Stimulated activated naive CD8-positive, alpha-beta T cell treated with anti-CD3 and anti-CD28 coated beads, Interleukin-15, Interleukin-2, amounts not matched to agents 100 ng/mL and 50 ng/mL, for 24 hours (primary cell): ENCODE measurements at regions not wholly inside any gene's neighbourhood (a gene's known extent, or its start where the extent isn't known, plus 50 kb on each side); places are given as distances from the start of the nearest gene placed in this dataset.

Experiments used
- H3K27ac Mint-ChIP-seq: one replicate; pipeline ENCODE4 v1.8.0; 2021; ENCODE audit warnings: mild to moderate bottlenecking, mixed read lengths
- H3K27me3 Mint-ChIP-seq: one replicate; pipeline ENCODE4 v1.8.0; 2021; ENCODE audit warnings: mixed read lengths
- H3K36me3 Mint-ChIP-seq: one replicate; pipeline ENCODE4 v1.8.0; 2021; ENCODE audit warnings: low read depth, mixed read lengths
- H3K4me1 Mint-ChIP-seq: one replicate; pipeline ENCODE4 v1.8.0; 2021; ENCODE audit warnings: low read depth, mixed read lengths
- H3K4me3 Mint-ChIP-seq: one replicate; pipeline ENCODE4 v1.8.0; 2021; ENCODE audit warnings: mild to moderate bottlenecking, mixed read lengths
- H3K9me3 Mint-ChIP-seq: one replicate; pipeline ENCODE4 v1.8.0; 2021; ENCODE audit warnings: mixed read lengths

DNA sequence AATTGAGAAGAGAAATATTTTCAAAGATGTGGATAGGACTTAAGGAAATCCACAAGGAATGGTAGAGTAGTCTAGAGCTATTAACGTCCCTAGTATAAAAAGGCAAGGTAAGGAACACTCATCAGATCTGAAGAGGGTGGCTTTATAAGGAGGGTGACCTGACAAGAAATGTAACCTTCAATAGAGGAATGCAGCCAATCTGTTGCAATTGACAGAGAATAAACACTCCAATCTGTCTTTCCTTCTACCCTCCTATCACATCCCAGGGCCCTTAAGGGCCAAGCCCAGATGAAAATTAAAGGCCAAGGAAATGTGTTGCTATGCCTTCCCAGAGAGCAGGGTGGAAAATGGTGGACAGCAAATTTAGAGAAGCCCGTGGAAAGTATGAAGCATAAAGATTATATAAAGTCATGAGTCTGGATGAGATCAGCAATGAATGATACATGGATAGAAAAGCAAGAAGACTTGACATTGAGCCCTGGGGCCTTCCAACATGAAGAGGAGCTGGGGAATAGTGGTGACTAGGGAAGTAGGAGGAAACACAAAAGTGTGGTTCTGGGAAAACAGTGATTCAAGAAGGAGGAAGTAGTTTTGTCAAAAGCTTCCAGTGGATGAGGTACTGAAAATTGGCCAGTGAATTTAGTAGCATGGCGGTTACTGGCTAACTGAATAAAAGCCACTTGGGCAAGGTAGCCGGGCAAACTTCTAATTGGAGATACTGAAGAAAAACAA is 270.6 kb upstream of the TANK start:
- Mint-ChIP-seq H3K27ac (no peak overlapping the region), H3K4me1 (no peaks in the 10 kb centered on the region), H3K9me3 (no peaks in the 10 kb centered on the region), H3K27me3 (no peaks in the 10 kb centered on the region), H3K36me3 (no peaks in the 10 kb centered on the region), H3K4me3 (no peak overlapping the region)

DNA sequence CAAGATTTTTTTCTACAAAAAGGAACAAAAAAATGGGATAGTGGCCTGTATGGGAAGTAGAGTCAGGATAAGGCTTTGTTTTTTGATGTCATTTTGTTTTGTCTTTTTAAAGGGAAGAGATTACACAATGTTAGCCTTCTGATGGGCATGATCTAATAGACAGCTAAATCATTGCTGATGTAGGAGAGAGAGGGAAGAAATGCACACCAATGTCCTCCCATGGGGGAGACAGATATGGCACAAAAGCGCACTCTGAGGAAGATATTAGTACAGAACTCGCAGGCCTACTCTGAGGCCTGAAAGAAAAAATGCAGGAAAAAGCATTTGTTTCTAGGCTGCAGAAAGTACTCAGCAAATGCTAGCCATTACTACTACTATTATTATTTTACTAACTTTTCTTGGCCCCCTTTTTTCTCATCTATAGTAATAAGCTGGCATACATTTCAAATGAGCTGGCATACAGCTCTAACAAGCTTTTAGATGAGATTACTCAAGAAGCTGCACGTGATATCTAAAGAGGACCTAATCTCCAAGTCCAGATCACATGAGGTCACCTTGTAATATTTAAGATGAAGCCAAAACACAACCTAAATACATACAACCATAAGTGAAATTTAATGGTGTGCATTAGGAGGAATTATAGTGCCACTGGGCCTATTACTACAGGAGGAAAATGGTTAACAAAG is 269.4 kb upstream of the TANK start:
- Mint-ChIP-seq H3K27me3 (no peaks in the 10 kb centered on the region), H3K4me1 (no peaks in the 10 kb centered on the region), H3K36me3 (no peaks in the 10 kb centered on the region), H3K9me3 (peaks cover 3% of the 10 kb centered on the region), H3K27ac (no peak overlapping the region), H3K4me3 (no peak overlapping the region)

DNA sequence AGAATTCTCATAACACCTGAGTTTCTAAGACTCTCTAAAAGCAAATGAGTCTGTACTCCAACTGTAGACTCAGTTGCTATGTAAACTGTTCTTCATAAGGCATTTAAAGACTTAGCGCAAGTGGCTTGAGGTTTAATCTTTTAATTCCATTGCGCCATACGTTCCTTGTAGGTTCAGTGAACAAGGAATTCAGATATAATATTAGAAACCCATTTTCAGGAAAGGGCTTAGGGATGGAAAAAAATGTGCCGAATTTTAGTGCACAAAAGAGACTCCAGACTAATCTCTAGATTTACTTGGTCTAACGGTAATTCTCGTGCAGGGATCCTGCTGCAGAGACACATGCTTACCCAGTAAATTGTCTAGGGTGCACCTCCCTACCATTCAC is 268.9 kb upstream of the TANK start:
- H3K27me3 Mint-ChIP-seq = no peaks in the 10 kb centered on the region
- no peak overlapping the region for H3K4me3 Mint-ChIP-seq
- H3K9me3 Mint-ChIP-seq = peaks cover 3% of the 10 kb centered on the region
- H3K4me1 Mint-ChIP-seq = no peaks in the 10 kb centered on the region
- H3K36me3 Mint-ChIP-seq = no peaks in the 10 kb centered on the region
- no peak overlapping the region for H3K27ac Mint-ChIP-seq

DNA sequence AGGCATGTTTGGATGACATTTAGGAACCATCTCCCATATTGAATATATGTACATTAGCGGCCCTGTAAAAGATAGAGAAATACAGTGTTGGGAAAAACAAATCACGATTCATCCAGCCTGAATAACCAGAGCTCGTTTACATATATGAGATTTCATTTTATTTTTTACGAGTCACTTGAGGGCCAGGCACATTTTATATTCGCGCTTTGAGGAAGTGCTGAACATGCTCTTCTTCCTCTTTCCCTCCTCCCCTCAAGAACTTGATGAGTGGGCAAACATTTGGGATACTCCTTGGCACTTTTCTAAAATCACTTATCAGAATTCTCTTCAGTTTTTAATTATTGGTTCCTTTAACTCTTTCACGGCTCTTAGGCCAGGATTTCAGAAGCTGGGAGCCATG is 268.0 kb upstream of the TANK start:
- Mint-ChIP-seq H3K36me3 (no peaks in the 10 kb centered on the region), H3K9me3 (peaks cover 3% of the 10 kb centered on the region), H3K27ac (no peak overlapping the region), H3K27me3 (no peaks in the 10 kb centered on the region), H3K4me3 (no peak overlapping the region), H3K4me1 (no peaks in the 10 kb centered on the region)

DNA sequence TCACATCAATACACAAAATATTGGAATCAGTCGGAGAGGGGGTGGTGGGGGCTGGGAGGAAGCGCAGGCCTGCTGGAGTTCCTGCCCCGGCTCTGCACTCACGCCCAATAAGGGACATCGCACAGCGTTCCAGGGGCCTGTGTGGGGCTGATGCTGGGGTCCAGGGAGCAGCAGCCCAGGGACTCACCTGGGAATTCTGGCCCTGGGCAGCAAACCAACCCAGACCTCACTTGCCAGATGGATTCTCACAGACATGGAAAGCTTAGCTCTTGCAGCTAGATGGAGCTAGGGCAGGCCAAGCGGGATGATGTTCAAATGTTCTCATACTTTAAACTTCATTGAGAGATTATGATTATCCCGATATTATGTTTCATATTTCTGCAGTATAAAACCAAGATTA is 266.6 kb upstream of the TANK start:
- Mint-ChIP-seq H3K27me3 (no peaks in the 10 kb centered on the region), H3K27ac (no peak overlapping the region), H3K4me3 (no peak overlapping the region), H3K9me3 (peaks cover 3% of the 10 kb centered on the region), H3K4me1 (no peaks in the 10 kb centered on the region), H3K36me3 (no peaks in the 10 kb centered on the region)

DNA sequence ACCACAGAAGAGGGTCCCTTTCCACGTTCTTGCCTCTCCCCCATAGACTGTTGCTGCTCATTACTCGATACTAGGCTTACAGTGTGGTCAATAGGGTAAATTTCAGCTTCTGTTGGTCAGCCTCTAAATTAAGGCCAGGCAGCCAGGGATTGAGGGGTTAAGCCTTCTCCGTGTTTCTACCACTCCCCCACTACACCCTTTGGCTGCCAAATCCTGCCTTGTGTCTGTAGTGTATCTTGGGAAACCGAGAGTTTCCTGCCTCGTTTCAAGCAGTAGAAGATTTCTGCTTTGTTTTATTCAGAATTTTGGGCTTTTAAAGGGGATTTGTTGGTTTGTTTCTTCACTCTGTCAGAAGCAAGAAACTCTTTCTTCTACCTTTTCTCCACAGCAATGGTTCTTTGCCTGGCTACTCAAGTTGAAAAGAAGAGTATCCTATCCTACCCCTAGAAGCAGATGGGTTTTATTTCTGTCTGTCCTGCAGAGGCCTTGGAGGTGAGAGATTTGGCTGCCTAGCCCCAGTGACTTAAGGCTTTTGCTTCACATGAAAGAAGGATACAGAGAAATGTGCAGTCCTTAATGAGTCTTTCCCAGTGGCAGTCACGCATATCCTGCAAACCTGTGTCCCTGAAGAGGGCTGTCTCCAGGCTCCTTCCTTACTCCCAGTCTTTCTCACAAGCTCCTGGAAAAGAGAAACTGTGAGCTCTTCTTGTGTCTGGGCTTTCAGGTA is 261.5 kb upstream of the TANK start:
- no peak overlapping the region for H3K27ac Mint-ChIP-seq
- H3K4me3 Mint-ChIP-seq = no peak overlapping the region
- H3K9me3 Mint-ChIP-seq = peaks cover 3% of the 10 kb centered on the region
- no peaks in the 10 kb centered on the region for H3K36me3 Mint-ChIP-seq
- no peaks in the 10 kb centered on the region for H3K27me3 Mint-ChIP-seq
- H3K4me1 Mint-ChIP-seq = no peaks in the 10 kb centered on the region

DNA sequence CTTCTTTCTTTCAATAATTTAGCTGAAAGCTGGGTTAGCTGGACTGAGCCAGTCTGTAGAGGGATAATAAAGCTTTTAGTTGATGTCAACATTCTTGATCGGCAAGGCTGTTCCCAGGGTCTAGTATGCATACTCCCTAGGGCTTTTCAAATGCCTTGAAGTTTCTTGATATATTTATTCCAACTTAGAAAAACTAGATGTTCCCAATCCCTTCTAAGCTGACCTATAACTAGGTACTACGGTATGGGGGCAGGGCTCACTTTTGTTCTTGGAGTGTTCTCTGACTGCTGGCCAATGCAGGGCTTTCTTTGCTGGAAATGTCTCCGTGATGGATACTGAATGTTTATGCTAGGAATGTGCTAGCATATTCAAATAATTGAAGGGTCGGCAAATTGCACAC is 258.6 kb upstream of the TANK start:
- Mint-ChIP-seq H3K4me3 (no peak overlapping the region), H3K36me3 (no peaks in the 10 kb centered on the region), H3K9me3 (no peaks in the 10 kb centered on the region), H3K4me1 (no peaks in the 10 kb centered on the region), H3K27me3 (no peaks in the 10 kb centered on the region), H3K27ac (no peak overlapping the region)

DNA sequence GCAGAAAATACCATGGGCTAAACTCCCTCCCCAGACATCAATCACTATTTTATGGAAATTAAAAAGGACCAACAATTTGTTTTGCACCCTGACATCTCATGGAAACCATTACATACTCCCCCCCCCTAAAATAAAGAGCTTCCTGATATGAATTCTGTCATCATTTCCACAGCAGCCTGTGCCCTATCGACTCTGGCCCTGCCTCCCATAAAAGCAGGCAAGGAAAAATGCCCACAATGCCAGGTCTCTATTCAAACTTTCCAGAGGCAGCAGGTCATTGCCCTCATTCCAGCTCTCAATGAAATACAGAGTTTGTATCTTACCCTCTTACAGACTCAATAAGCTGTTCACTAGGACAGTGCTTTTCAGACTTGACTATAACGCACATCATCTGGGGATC is 254.4 kb upstream of the TANK start:
- Mint-ChIP-seq H3K4me3 (no peak overlapping the region), H3K4me1 (no peaks in the 10 kb centered on the region), H3K27me3 (no peaks in the 10 kb centered on the region)

DNA sequence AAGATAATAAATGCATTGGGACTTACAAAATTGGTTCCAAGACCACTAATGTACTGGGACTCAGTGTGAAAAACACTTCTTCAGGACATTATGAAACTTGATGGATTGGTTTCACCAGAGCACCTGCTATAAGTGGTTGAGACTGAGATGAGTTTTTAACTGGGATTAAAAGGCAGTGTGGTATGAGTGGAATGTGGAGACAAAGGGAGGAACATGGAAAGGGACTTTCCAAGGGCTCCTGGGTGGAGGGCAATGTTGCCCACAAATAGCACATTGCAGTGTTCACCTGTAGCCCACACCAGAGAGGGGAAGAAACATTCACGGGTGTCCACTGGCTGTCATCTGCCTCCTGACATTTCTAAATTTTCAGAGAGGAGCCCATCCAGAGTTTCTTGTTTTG is 253.3 kb upstream of the TANK start:
- Mint-ChIP-seq H3K27ac (no peak overlapping the region), H3K27me3 (no peaks in the 10 kb centered on the region), H3K4me1 (no peaks in the 10 kb centered on the region), H3K4me3 (no peak overlapping the region), H3K36me3 (no peaks in the 10 kb centered on the region), H3K9me3 (no peaks in the 10 kb centered on the region)

More for the DNA sequence above, 254.4 kb upstream of the TANK start:
- Mint-ChIP-seq H3K27ac (no peak overlapping the region), H3K9me3 (no peaks in the 10 kb centered on the region), H3K36me3 (no peaks in the 10 kb centered on the region)

DNA sequence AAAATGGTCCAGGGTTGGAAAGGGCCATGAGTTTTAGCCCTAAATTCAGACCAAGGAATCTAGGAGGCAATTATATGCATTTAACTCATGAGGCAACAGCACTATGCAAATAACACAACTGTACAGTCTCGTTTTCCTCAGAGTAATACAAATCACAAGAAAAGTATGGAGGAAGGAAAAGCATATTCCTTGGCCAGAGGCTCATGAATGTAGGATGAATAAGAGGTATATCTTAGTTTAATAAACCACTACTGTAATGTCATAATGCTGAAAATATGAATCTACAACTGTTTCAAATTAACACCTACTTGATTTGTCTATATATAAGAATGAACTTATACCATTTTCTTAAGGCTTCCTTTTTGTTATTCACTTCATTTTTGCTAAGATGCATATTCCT is 252.5 kb upstream of the TANK start:
- Mint-ChIP-seq H3K27me3 (no peaks in the 10 kb centered on the region), H3K4me1 (no peaks in the 10 kb centered on the region), H3K9me3 (no peaks in the 10 kb centered on the region)

DNA sequence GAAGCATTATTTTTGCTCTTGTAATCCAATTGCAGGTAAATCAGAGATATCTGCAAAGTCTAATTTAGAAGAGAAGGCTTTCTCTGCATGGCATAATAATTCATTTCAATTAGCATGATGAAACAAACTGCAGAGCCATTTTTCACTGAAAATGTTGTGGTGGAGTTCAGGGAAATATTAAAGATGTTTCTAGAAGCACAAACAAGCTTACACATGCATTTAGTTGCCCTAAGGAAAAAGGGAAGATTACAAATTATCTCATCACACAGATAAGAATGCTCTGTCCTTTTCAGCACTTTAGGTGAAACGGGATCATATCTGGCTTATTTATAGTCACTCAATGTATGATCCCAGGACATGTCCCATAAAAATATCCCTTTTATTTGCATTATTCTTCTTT is 252.1 kb upstream of the TANK start:
- Mint-ChIP-seq H3K4me3 (no peak overlapping the region), H3K27ac (no peak overlapping the region), H3K4me1 (no peaks in the 10 kb centered on the region), H3K36me3 (no peaks in the 10 kb centered on the region), H3K9me3 (no peaks in the 10 kb centered on the region), H3K27me3 (no peaks in the 10 kb centered on the region)

More for the DNA sequence above, 252.5 kb upstream of the TANK start:
- H3K27ac Mint-ChIP-seq = no peak overlapping the region
- H3K4me3 Mint-ChIP-seq = no peak overlapping the region
- no peaks in the 10 kb centered on the region for H3K36me3 Mint-ChIP-seq

DNA sequence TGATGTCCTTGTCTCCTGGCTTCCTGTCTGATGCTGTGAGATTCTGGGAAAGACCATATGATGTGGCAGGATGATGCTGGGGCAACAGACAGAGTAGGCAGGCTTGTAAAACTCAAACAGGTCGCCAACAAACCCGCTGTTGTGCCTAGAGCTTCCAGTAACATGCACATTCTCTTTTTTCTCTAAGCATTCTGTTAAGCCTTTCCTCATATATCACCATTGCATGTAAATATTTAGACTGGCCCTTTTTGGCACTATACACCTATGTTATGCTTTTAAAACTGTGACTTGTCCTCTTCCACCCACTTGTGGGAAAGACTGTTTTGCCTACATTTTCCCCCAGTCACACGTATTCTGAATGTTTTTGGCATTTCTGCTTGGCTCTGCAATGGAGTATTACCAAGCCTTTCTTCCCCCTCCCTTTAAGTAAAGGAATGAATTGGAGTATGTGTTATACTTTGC is 250.4 kb upstream of the TANK start:
- no peaks in the 10 kb centered on the region for H3K36me3 Mint-ChIP-seq
- H3K4me1 Mint-ChIP-seq = no peaks in the 10 kb centered on the region
- no peaks in the 10 kb centered on the region for H3K27me3 Mint-ChIP-seq
- H3K27ac Mint-ChIP-seq = no peak overlapping the region
- H3K4me3 Mint-ChIP-seq = no peak overlapping the region
- H3K9me3 Mint-ChIP-seq = no peaks in the 10 kb centered on the region

DNA sequence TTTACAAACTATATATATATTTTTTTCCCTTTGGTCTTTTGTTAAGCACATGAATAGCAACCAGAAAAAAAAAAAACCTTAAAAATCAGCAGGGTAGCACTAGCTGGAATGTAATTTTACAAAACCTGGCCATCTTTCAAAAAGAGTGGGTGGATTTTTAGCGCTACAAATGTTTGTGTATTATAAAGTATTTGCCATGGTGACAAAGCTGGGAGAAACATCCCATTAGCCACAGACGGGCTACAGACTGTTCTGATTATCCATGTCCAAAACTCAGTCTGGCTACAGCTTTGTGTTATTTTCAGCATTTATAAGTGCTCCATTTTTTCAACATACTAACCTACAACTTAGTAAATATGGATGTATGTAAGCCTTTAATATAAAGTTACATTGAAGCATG is 249.5 kb upstream of the TANK start:
- Mint-ChIP-seq H3K4me1 (no peaks in the 10 kb centered on the region), H3K9me3 (no peaks in the 10 kb centered on the region), H3K27me3 (no peaks in the 10 kb centered on the region), H3K27ac (no peak overlapping the region), H3K36me3 (no peaks in the 10 kb centered on the region), H3K4me3 (no peak overlapping the region)

DNA sequence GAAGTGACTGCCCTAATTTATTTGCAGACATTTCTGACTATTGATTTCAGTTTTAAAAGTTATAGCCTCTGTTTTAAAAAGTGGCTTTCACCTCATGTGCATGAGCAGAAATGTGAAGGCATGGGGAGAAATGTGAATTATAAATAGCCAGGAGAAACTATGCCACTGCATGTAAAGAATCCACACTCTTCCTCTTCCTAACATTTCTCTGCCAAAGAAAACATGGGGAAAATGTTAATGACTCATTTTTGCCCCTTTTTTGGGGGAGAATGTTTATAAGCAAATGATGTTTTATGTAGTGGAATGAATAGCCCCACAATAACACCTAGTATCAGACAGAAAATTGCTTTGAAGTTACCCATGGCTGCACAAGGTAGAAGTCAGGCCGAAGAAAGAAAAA is 249.0 kb upstream of the TANK start:
- no peak overlapping the region for H3K4me3 Mint-ChIP-seq
- H3K36me3 Mint-ChIP-seq = no peaks in the 10 kb centered on the region
- no peaks in the 10 kb centered on the region for H3K4me1 Mint-ChIP-seq
- H3K27me3 Mint-ChIP-seq = no peaks in the 10 kb centered on the region
- H3K9me3 Mint-ChIP-seq = no peaks in the 10 kb centered on the region
- H3K27ac Mint-ChIP-seq = no peak overlapping the region

DNA sequence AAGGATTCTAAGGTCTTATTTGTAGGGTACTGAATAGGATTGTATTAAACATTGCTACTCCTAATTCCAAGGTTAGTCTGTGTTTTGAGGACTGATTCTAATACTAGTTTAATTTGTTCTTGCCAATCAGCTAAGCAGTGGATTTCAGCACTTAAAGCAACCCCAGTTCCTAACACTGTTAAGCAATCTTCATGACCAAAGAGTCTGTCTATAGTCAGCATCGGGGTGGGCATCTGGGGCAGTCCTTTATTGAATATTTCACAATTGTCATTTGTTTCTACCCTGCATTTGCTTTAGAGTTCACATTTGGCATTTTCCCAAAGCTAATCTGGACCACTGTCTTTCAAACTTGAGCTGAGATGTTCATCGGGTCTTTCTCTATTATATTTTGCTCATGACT is 248.0 kb upstream of the TANK start:
- no peak overlapping the region for H3K27ac Mint-ChIP-seq

More for the DNA sequence above, 248.0 kb upstream of the TANK start:
- no peak overlapping the region for H3K4me3 Mint-ChIP-seq
- no peaks in the 10 kb centered on the region for H3K4me1 Mint-ChIP-seq
- no peaks in the 10 kb centered on the region for H3K27me3 Mint-ChIP-seq
- no peaks in the 10 kb centered on the region for H3K36me3 Mint-ChIP-seq
- no peaks in the 10 kb centered on the region for H3K9me3 Mint-ChIP-seq
